Neural crest cell (in vitro differentiated cells): ENCODE measurements at regions not wholly inside any gene's neighbourhood (a gene's known extent, or its start where the extent isn't known, plus 50 kb on each side); places are given as distances from the start of the nearest gene placed in this dataset.
"Not testable (repeated sequence)": the region's sequence is repeated elsewhere in the genome, so short reads cannot be mapped to it uniquely, and the experiment has no call there.

Source experiments
- DNase-seq: peaks from one replicate; pipeline ENCODE4 v3.0.0; 2021; ENCODE audit warnings: low read depth, mixed read lengths, low spot score
- H3K27ac Mint-ChIP-seq: one replicate; pipeline ENCODE4 v1.8.0; 2021; ENCODE audit warnings: mild to moderate bottlenecking, mixed read lengths; ENCODE audit not compliant: unreplicated experiment
- H3K27me3 Mint-ChIP-seq: 2 replicates; pipeline ENCODE4 v1.8.0; 2021; ENCODE audit warnings: low read depth, mild to moderate bottlenecking, mixed read lengths
- H3K36me3 Mint-ChIP-seq: 2 replicates; pipeline ENCODE4 v1.8.0; 2021; ENCODE audit warnings: low read depth, mild to moderate bottlenecking, mixed read lengths
- H3K4me1 Mint-ChIP-seq: 2 replicates; pipeline ENCODE4 v1.8.0; 2021; ENCODE audit warnings: mixed read lengths
- H3K4me3 Mint-ChIP-seq: one replicate; pipeline ENCODE4 v1.8.0; 2021; ENCODE audit warnings: mild to moderate bottlenecking, mixed read lengths
- H3K9me3 Mint-ChIP-seq: 2 replicates; pipeline ENCODE4 v1.8.0; 2021; ENCODE audit warnings: mixed read lengths
- TF ChIP-seq, protein P1 (sequence below): fragments of 200-600 bp; sonication (generic); conservative IDR thresholded peaks from 2 replicates; pipeline ENCODE4 v1.5.0; 2021; ENCODE audit warnings: antibody characterized with exemption, mild to moderate bottlenecking

DNA sequence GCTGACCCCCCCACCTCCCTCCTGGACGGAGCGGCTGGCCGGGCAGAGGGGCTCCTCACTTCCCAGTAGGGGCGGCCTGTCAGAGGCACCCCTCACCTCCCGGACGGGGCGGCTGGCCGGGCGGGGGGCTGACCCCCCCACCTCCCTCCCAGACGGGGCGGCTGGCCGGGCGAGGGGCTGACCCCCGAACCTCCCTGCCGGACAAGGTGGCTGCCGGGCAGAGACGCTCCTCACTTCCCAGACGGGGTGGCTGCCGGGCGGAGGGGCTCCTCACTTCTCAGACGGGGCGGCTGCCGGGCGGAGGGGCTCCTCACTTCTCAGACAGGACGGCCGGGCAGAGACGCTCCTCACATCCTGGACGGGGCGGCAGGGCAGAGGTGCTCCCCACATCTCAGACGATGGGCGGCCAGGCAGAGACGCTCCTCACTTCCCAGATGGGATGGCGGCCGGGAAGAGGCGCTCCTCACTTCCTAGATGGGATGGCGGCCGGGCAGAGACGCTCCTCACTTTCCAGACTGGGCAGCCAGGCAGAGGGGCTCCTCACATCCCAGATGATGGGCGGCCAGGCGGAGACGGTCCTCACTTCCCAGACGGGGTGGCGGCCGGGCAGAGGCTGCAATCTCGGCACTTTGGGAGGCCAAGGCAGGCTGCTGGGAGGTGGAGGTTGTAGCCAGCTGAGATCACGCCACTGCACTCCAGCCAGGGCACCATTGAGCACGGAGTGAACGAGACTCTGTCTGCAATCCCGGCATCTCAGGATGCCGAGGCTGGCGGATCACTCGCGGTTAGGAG is 66.2 kb upstream of the PAPPA2 start:
- peaks cover 16% of the 10 kb centered on the region for H3K9me3 Mint-ChIP-seq
- H3K27me3 Mint-ChIP-seq, H3K4me1 Mint-ChIP-seq, H3K4me3 Mint-ChIP-seq, H3K27ac Mint-ChIP-seq, H3K36me3 Mint-ChIP-seq, DNase-seq: not testable (repeated sequence)

DNA sequence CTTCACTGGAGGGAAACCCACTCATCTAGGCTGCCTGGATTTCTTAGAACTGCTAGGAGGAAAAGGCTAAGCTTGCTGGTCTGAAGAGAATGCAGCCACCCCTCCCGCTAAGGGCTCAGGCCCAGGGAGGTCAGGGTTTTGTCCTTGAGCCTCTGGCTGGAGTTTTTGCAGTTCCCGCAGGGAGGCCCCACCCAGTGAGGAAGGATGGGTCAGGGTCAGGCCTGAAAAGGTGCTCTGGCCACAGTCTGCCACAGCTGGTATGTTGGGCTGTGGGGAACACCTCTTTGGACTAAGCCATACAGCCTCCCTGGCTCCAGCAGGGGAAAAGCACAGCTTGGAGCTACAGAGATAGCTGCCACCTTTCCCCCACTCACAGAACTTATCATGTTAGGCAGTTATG is 71.4 kb upstream of the PAPPA2 start:
- H3K9me3 Mint-ChIP-seq: peaks cover 13% of the 10 kb centered on the region

DNA sequence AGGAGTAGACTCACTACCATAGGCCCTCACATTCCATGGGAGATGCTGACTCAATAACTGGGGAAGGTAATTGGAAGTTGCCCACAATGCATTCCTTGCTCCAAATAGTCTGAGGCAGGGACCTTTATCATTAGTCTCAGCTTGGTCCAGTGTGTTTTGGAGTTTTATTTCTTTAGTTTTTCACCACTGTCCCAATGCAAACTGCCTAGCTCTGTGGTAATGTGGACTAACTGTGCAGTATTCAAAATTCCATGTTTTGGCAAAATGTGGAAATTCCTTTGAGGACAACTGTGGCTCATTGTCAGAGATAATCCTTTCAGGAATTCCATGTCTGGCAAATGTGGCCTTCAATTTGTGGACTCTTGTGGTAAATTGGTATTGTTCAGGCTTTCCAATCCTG is 78.1 kb upstream of the PAPPA2 start:
- H3K9me3 Mint-ChIP-seq: peaks cover 11% of the 10 kb centered on the region
- TF ChIP-seq, protein P1, sequence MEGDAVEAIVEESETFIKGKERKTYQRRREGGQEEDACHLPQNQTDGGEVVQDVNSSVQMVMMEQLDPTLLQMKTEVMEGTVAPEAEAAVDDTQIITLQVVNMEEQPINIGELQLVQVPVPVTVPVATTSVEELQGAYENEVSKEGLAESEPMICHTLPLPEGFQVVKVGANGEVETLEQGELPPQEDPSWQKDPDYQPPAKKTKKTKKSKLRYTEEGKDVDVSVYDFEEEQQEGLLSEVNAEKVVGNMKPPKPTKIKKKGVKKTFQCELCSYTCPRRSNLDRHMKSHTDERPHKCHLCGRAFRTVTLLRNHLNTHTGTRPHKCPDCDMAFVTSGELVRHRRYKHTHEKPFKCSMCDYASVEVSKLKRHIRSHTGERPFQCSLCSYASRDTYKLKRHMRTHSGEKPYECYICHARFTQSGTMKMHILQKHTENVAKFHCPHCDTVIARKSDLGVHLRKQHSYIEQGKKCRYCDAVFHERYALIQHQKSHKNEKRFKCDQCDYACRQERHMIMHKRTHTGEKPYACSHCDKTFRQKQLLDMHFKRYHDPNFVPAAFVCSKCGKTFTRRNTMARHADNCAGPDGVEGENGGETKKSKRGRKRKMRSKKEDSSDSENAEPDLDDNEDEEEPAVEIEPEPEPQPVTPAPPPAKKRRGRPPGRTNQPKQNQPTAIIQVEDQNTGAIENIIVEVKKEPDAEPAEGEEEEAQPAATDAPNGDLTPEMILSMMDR: no peak
- no peaks in the 10 kb centered on the region for H3K4me1 Mint-ChIP-seq
- no peak overlapping the region for H3K27ac Mint-ChIP-seq
- no peaks in the 10 kb centered on the region for H3K36me3 Mint-ChIP-seq
- no peak overlapping the region for H3K4me3 Mint-ChIP-seq
- H3K27me3 Mint-ChIP-seq: peaks cover 2% of the 10 kb centered on the region
- no peak for DNase-seq

More for the DNA sequence above, 71.4 kb upstream of the PAPPA2 start:
- no peak for DNase-seq
- TF ChIP-seq, protein P1: no peak
- H3K27me3 Mint-ChIP-seq: peaks cover 2% of the 10 kb centered on the region
- no peaks in the 10 kb centered on the region for H3K36me3 Mint-ChIP-seq
- no peak overlapping the region for H3K4me3 Mint-ChIP-seq
- H3K27ac Mint-ChIP-seq: no peak overlapping the region
- H3K4me1 Mint-ChIP-seq: no peaks in the 10 kb centered on the region

DNA sequence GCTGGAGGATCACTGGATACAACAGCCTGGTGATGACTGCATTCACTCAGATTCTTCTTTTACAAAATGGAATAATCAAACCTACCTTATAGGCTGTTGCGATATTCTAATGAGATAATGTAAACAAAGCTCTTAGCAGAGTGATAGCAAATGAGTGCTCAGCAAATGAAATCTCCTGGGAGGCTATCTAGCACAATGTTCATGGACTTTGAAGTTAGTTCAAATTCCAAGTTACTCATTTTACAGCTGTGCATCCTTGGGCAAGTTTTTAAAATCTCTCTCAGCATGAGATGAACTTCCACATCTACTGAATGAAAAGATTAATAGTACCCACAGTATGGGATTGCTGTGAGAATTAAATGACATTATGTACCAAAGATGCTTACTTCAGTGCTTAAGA is 80.8 kb upstream of the PAPPA2 start:
- no peak overlapping the region for H3K4me3 Mint-ChIP-seq
- TF ChIP-seq, protein P1: no peak
- no peak overlapping the region for H3K27ac Mint-ChIP-seq
- H3K36me3 Mint-ChIP-seq: no peaks in the 10 kb centered on the region
- no peak for DNase-seq
- no peaks in the 10 kb centered on the region for H3K9me3 Mint-ChIP-seq
- no peaks in the 10 kb centered on the region for H3K4me1 Mint-ChIP-seq
- H3K27me3 Mint-ChIP-seq: no peaks in the 10 kb centered on the region

DNA sequence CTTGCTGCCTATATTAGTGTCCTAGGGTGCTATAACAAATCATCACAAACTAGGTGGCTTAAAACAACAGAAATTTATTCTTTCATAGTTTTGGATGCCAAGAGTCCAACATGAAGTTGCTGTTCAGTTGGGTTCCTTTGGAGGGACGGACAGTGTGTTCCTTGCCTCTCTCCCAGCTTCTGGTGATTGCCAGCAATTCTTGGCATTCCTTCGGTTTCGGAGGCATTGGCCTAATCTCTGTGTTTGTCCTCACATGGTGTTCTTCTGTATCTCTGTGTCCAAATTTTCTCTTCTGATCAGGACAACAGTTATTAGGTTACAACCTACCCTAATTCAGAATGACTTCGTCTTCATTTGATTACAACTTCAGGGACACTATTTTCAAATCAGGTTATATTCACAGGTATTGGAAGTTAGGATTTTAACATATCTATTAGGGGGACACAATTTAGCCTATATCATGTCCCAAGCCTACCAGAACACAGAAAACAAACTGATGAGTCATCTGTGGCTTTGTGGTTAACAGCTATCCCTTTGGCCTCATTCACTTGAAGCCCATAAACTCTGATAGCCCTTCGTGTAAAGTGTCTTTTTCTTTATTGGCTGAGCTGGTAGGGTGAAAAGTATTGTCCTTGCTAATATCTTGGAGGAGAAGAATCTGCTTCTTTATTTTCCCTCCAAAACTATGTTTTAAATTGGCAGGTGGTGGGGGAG is 83.2 kb upstream of the PAPPA2 start:
- H3K27ac Mint-ChIP-seq: no peak overlapping the region
- no peaks in the 10 kb centered on the region for H3K27me3 Mint-ChIP-seq
- TF ChIP-seq, protein P1: no peak
- no peaks in the 10 kb centered on the region for H3K9me3 Mint-ChIP-seq
- DNase-seq: no peak
- no peaks in the 10 kb centered on the region for H3K4me1 Mint-ChIP-seq
- H3K36me3 Mint-ChIP-seq: no peaks in the 10 kb centered on the region
- no peak overlapping the region for H3K4me3 Mint-ChIP-seq

DNA sequence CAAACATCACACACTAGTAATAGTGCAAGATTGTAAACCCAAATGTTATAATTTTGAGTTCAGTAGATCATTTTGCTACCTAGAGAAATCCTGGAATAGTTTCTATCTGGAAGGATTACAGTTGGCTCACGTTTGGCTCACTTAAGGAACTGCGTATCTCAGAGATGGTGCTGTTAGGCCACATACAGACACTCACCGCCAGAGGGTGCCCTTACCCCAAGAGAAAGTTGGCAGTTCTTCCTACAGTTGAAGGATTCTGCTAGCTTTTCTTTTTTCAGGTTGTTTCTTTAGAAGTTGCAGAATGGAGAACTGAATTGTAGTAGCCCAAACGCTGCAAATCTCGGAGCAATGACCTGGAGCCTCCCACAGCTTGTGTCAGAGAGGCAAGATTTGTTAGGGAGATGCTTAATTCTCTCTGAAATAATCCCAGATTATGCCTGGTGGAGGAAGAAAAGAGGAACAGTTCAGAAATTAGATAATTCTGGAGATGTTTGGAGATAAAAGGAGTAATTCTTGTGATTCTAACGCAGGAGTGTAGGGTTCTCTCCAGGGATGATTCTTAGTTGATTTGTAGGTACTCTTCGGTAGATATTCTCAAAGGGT is 87.9 kb upstream of the PAPPA2 start:
- no peak overlapping the region for H3K27ac Mint-ChIP-seq

More for the DNA sequence above, 87.9 kb upstream of the PAPPA2 start:
- H3K36me3 Mint-ChIP-seq: no peaks in the 10 kb centered on the region
- H3K9me3 Mint-ChIP-seq: no peaks in the 10 kb centered on the region
- DNase-seq: peak; percentile 84
- no peak overlapping the region for H3K4me3 Mint-ChIP-seq
- H3K4me1 Mint-ChIP-seq: no peaks in the 10 kb centered on the region
- TF ChIP-seq, protein P1: peak; percentile 93
- H3K27me3 Mint-ChIP-seq: no peaks in the 10 kb centered on the region
